HG03066 (cell line): ENCODE measurements at regions not wholly inside any gene's neighbourhood (a gene's known extent, or its start where the extent isn't known, plus 50 kb on each side); places are given as distances from the start of the nearest gene placed in this dataset.
"Not testable (repeated sequence)": the region's sequence is repeated elsewhere in the genome, so short reads cannot be mapped to it uniquely, and the experiment has no call there.

Experiments used
- ATAC-seq: cut with Tn5 transposase; IDR thresholded peaks from one replicate; pipeline ENCODE4 v1.9.1; 2021; ENCODE audit warnings: low read depth; ENCODE audit not compliant: unreplicated experiment

GRCh38 chr1:185480545-185480944, 163.5 kb upstream of the IVNS1ABP start:
- no peak for ATAC-seq

GRCh38 chr1:185479796-185480195, 162.8 kb upstream of the IVNS1ABP start:
- ATAC-seq = no peak

GRCh38 chr1:185478877-185479276, 161.8 kb upstream of the IVNS1ABP start:
- ATAC-seq = no peak

GRCh38 chr1:185477638-185478580, 160.9 kb upstream of the IVNS1ABP start:
- no peak for ATAC-seq

- no peak for ATAC-seq
Measured at GRCh38 chr1:185474440-185475149, 157.6 kb upstream of the IVNS1ABP start.

- ATAC-seq = no peak
Measured at GRCh38 chr1:185473186-185473585, 156.1 kb upstream of the IVNS1ABP start.

- ATAC-seq = no peak
Measured at GRCh38 chr1:185468626-185469025, 151.6 kb upstream of the IVNS1ABP start.

GRCh38 chr1:185467122-185467521, 150.1 kb upstream of the IVNS1ABP start:
- no peak for ATAC-seq

GRCh38 chr1:185464777-185465176, 147.7 kb upstream of the IVNS1ABP start:
- no peak for ATAC-seq

GRCh38 chr1:185463433-185463832, 146.4 kb upstream of the IVNS1ABP start:
- ATAC-seq = no peak

- ATAC-seq = no peak
Measured at GRCh38 chr1:185463011-185463410, 146.0 kb upstream of the IVNS1ABP start.

- ATAC-seq = not testable (repeated sequence)
Measured at GRCh38 chr1:185460723-185461122, 143.7 kb upstream of the IVNS1ABP start.

- ATAC-seq = no peak
Measured at GRCh38 chr1:185459141-185459540, 142.1 kb upstream of the IVNS1ABP start.

- ATAC-seq = no peak
Measured at GRCh38 chr1:185458670-185459069, 141.6 kb upstream of the IVNS1ABP start.

- no peak for ATAC-seq
Measured at GRCh38 chr1:185453496-185454192, 136.6 kb upstream of the IVNS1ABP start.

GRCh38 chr1:185450917-185451316, 133.9 kb upstream of the IVNS1ABP start:
- no peak for ATAC-seq

- no peak for ATAC-seq
Measured at GRCh38 chr1:185450060-185450788, 133.2 kb upstream of the IVNS1ABP start.

- ATAC-seq = no peak
Measured at GRCh38 chr1:185449378-185450059, 132.5 kb upstream of the IVNS1ABP start.

GRCh38 chr1:185448591-185449186, 131.6 kb upstream of the IVNS1ABP start:
- ATAC-seq = no peak
